Mucosa of rectum (tissue), 2 donors: ENCODE measurements at regions not wholly inside any gene's neighbourhood (a gene's known extent, or its start where the extent isn't known, plus 50 kb on each side); places are given as distances from the start of the nearest gene placed in this dataset.
"Not testable (repeated sequence)": the region's sequence is repeated elsewhere in the genome, so short reads cannot be mapped to it uniquely, and the experiment has no call there.

Source experiments
- H3K27ac ChIP-seq, 2 donors: one replicate each; pipeline ENCODE4 v1.7.0; 2013; ENCODE audit warnings: inconsistent platforms in 2 of 2, low read depth in 2 of 2, low read length in 2 of 2
- H3K27me3 ChIP-seq, 2 donors: one replicate each; pipeline ENCODE4 v1.7.0; 2013; ENCODE audit warnings: low read length in 2 of 2; ENCODE audit not compliant: control insufficient read depth in 2 of 2, insufficient read depth in 2 of 2
- H3K36me3 ChIP-seq, 2 donors: one replicate each; pipeline ENCODE4 v1.7.0; 2013; ENCODE audit warnings: low read length in 2 of 2; ENCODE audit not compliant: control insufficient read depth in 2 of 2, insufficient read depth in 2 of 2
- H3K4me1 ChIP-seq, 2 donors: one replicate each; pipeline ENCODE4 v1.7.0; 2013; ENCODE audit warnings: low read length in 2 of 2, mild to moderate bottlenecking in 1 of 2; ENCODE audit not compliant: control insufficient read depth in 2 of 2, insufficient read depth in 2 of 2
- H3K4me3 ChIP-seq, 2 donors: one replicate each; pipeline ENCODE4 v1.7.0; 2013; ENCODE audit warnings: low read length in 2 of 2
- H3K9ac ChIP-seq, 2 donors: one replicate each; pipeline ENCODE4 v1.7.0; 2013; ENCODE audit warnings: low read length in 2 of 2, low read depth in 1 of 2, mild to moderate bottlenecking in 1 of 2
- H3K9me3 ChIP-seq, 2 donors: one replicate each; pipeline ENCODE4 v1.7.0; 2013; ENCODE audit warnings: low read length in 2 of 2; ENCODE audit not compliant: control insufficient read depth in 2 of 2
- donor health status: healthy.
- donor health status: Normal muscosa, but diverticular disease.

- Histone ChIP-seq H3K4me3 (no peak overlapping the region), H3K27me3 (no peaks in the 10 kb centered on the region), H3K27ac (no peak overlapping the region), H3K36me3 (no peaks in the 10 kb centered on the region), H3K9me3 (no peaks in the 10 kb centered on the region), H3K9ac (no peak overlapping the region), H3K4me1 (no peaks in the 10 kb centered on the region)
Observed at GRCh38 chr14:28220391-28220790, 546.2 kb upstream of the FOXG1 start.

DNA sequence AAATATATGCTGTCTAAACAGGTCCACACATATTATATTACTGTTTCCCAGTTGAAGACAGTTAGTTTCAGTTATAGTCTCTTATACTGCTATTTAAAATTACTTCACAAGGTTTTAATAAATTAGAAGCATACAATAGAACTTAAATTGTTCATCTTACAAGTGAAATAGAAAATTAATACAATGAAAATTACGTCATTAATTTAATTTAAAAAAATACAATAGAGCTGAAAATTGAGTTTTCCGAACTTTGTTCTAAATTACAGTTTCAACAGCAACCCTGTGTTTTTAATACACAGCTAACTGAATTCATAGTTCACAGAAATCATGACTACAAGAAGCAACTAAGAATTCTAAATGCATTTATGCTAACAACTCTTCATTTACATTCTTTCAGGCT lies 525.7 kb upstream of the FOXG1 start:
- Histone ChIP-seq H3K27ac (no peak overlapping the region), H3K9me3 (no peaks in the 10 kb centered on the region), H3K4me3 (no peak overlapping the region), H3K36me3 (no peaks in the 10 kb centered on the region), H3K4me1 (no peaks in the 10 kb centered on the region), H3K27me3 (no peaks in the 10 kb centered on the region), H3K9ac (no peak overlapping the region)

GRCh38 chr14:28242895-28243294 lies 523.7 kb upstream of the FOXG1 start:
- H3K36me3 ChIP-seq = no peaks in the 10 kb centered on the region
- no peaks in the 10 kb centered on the region for H3K9me3 ChIP-seq
- H3K27ac ChIP-seq = no peak overlapping the region

DNA sequence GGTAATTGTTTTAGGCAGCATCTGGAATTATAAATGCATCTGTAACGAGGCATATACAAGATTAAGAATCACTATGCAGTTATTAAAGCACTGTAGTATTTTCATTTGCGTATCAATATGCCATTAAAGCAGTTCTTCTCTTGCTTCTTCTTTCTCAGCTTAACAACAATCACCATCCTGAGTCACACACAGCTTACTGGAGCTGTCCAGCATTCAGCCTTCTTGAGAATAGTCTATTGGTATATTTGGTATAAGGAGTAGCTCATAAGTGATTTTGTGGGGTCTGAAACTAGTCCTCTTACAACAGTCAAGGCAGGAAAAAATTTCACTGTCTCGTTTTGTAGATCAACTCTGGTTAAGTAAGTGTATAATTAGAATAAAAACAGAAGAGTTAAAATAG lies 523.0 kb upstream of the FOXG1 start:
- Histone ChIP-seq H3K9ac (no peak overlapping the region), H3K4me3 (no peak overlapping the region), H3K27me3 (no peaks in the 10 kb centered on the region), H3K36me3 (no peaks in the 10 kb centered on the region), H3K27ac (no peak overlapping the region), H3K4me1 (no peaks in the 10 kb centered on the region), H3K9me3 (no peaks in the 10 kb centered on the region)

More at GRCh38 chr14:28242895-28243294, 523.7 kb upstream of the FOXG1 start:
- no peak overlapping the region for H3K4me3 ChIP-seq
- no peaks in the 10 kb centered on the region for H3K4me1 ChIP-seq
- no peaks in the 10 kb centered on the region for H3K27me3 ChIP-seq
- no peak overlapping the region for H3K9ac ChIP-seq

DNA sequence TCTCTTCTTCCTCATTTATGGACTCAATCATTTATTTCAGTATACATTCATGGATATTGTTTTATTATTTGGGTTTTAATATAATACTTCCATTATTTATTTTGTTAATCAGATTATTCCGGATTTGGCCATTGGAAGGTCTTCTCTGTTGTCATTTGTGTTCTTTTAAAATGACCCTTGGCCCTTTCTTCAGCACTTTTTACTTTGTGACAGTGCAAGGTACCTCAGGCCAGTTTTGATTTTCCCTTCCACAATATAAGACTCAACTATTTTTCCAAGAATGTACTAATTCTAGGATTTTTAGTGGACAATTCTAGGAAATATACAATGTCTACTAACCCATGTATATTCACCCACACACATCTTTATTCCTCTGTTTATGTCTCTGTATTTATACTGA lies 521.4 kb upstream of the FOXG1 start:
- Histone ChIP-seq H3K4me3 (no peak overlapping the region), H3K27me3 (no peaks in the 10 kb centered on the region), H3K27ac (no peak overlapping the region), H3K9me3 (no peaks in the 10 kb centered on the region), H3K9ac (no peak overlapping the region), H3K36me3 (no peaks in the 10 kb centered on the region), H3K4me1 (no peaks in the 10 kb centered on the region)

DNA sequence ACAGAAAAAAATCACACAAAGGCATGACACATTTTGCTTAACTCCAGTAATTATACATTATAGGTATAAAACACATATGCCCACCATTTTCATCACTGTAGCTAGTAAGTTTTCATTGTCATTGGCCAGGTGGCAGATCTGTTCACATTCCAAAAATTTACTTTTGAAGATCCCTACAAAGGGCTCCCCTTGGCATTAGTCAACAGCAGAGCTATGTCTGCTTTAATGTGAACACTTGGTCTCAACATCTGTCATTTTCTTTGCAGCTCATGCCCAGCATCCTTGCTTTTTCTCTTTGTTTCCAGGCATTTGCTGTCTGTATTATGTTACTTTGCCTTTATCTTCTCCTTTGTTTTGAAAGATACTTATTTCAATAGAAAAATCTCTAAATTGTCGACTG lies 519.1 kb upstream of the FOXG1 start:
- H3K36me3 ChIP-seq = no peaks in the 10 kb centered on the region
- no peak overlapping the region for H3K4me3 ChIP-seq
- H3K4me1 ChIP-seq = no peaks in the 10 kb centered on the region
- no peaks in the 10 kb centered on the region for H3K27me3 ChIP-seq
- H3K9me3 ChIP-seq = peaks cover 0 to 2% of the 10 kb centered on the region in 2 donors
- no peak overlapping the region for H3K27ac ChIP-seq
- no peak overlapping the region for H3K9ac ChIP-seq

GRCh38 chr14:28252124-28252523 lies 514.5 kb upstream of the FOXG1 start:
- H3K4me1 ChIP-seq, H3K4me3 ChIP-seq, H3K36me3 ChIP-seq, H3K27me3 ChIP-seq, H3K9me3 ChIP-seq, H3K9ac ChIP-seq, H3K27ac ChIP-seq: not testable (repeated sequence)

GRCh38 chr14:28254768-28255167 lies 511.8 kb upstream of the FOXG1 start:
- H3K4me1 ChIP-seq = no peaks in the 10 kb centered on the region
- no peaks in the 10 kb centered on the region for H3K27me3 ChIP-seq
- H3K9ac ChIP-seq = no peak overlapping the region
- no peaks in the 10 kb centered on the region for H3K36me3 ChIP-seq
- peaks cover 0 to 2% of the 10 kb centered on the region in 2 donors for H3K9me3 ChIP-seq
- H3K4me3 ChIP-seq = no peak overlapping the region
- no peak overlapping the region for H3K27ac ChIP-seq

- Histone ChIP-seq H3K27me3 (no peaks in the 10 kb centered on the region), H3K4me1 (no peaks in the 10 kb centered on the region), H3K4me3 (no peak overlapping the region), H3K27ac (no peak overlapping the region), H3K9ac (no peak overlapping the region), H3K36me3 (no peaks in the 10 kb centered on the region), H3K9me3 (peaks cover 0 to 3% of the 10 kb centered on the region in 2 donors)
Observed at GRCh38 chr14:28264306-28264705, 502.3 kb upstream of the FOXG1 start.

- Histone ChIP-seq H3K4me1 (no peaks in the 10 kb centered on the region), H3K9ac (no peak overlapping the region), H3K27ac (no peak overlapping the region), H3K36me3 (no peaks in the 10 kb centered on the region), H3K27me3 (no peaks in the 10 kb centered on the region), H3K9me3 (no peaks in the 10 kb centered on the region), H3K4me3 (no peak overlapping the region)
Observed at GRCh38 chr14:28272270-28272669, 494.3 kb upstream of the FOXG1 start.

- Histone ChIP-seq H3K27me3 (no peaks in the 10 kb centered on the region), H3K4me3 (no peak overlapping the region), H3K9me3 (no peaks in the 10 kb centered on the region), H3K4me1 (no peaks in the 10 kb centered on the region), H3K9ac (no peak overlapping the region), H3K36me3 (no peaks in the 10 kb centered on the region), H3K27ac (no peak overlapping the region)
Observed at GRCh38 chr14:28280530-28280929, 486.1 kb upstream of the FOXG1 start.
